ENCODE measurements at regions not wholly inside any gene's neighbourhood (a gene's known extent, or its start where the extent isn't known, plus 50 kb on each side); places are given as distances from the start of the nearest gene placed in this dataset.

- TF ChIP-seq CTCF (IDR thresholded peaks at IDR 0.05) (no peak), POLR2AphosphoS5 (IDR thresholded peaks at IDR 0.05) (no peak), POLR2A (IDR thresholded peaks at IDR 0.05) (no peak)
These were observed 387.9 kb downstream of the TCERG1L start for GRCh38 chr10:130923596-130923995.
